DND-41 (cell line): ENCODE measurements at regions not wholly inside any gene's neighbourhood (a gene's known extent, or its start where the extent isn't known, plus 50 kb on each side); places are given as distances from the start of the nearest gene placed in this dataset.

Source experiments
- ATAC-seq: fragments of 200-7000 bp; cut with Tn5 transposase; 3 replicates; pipeline ENCODE4 v1.9.1; 2021; ENCODE audit warnings: low read depth; ENCODE audit not compliant: insufficient read depth
- DNase-seq: peaks from one replicate; pipeline ENCODE4 v3.0.0-alpha.2; 2020
- H2AFZ ChIP-seq: 2 replicates; pipeline ENCODE4 v1.6.0; 2012; ENCODE audit warnings: low read depth, low read length
- H3K27ac ChIP-seq: 2 replicates; pipeline ENCODE4 v1.5.1; 2012; ENCODE audit warnings: low read length, inconsistent platforms
- H3K27me3 ChIP-seq: fragments of 200-600 bp; sonication (generic); 2 replicates; pipeline ENCODE4 v1.6.0; 2012; ENCODE audit warnings: low read length, mild to moderate bottlenecking, inconsistent platforms; ENCODE audit not compliant: insufficient read depth, poor library complexity
- H3K36me3 ChIP-seq: 2 replicates; pipeline ENCODE4 v1.5.1; 2012; ENCODE audit warnings: low read length, inconsistent platforms; ENCODE audit not compliant: insufficient read depth
- H3K4me1 ChIP-seq: 2 replicates; pipeline ENCODE4 v1.5.1; 2012; ENCODE audit warnings: mild to moderate bottlenecking, low read length; ENCODE audit not compliant: insufficient read depth
- H3K4me2 ChIP-seq: 2 replicates; pipeline ENCODE4 v1.6.0; 2012; ENCODE audit warnings: mild to moderate bottlenecking, moderate library complexity, low read length, inconsistent platforms; ENCODE audit not compliant: insufficient read depth
- H3K4me3 ChIP-seq, 2 experiments: fragments of 200-600 bp in 1 of 2; shearing (Covaris generic) in 1 of 2; 2 replicates each; pipeline ENCODE4 v1.5.1; 2012 to 2016; ENCODE audit warnings: inconsistent platforms in 2 of 2, low read length in 2 of 2, mild to moderate bottlenecking in 2 of 2, low read depth in 1 of 2, moderate library complexity in 1 of 2
- H3K79me2 ChIP-seq: 2 replicates; pipeline ENCODE4 v1.6.0; 2012; ENCODE audit warnings: low read length, inconsistent platforms; ENCODE audit not compliant: insufficient read depth
- H3K9ac ChIP-seq: 2 replicates; pipeline ENCODE4 v1.6.0; 2012; ENCODE audit warnings: low read depth, mild to moderate bottlenecking, inconsistent platforms, low read length, moderate library complexity
- H3K9me3 ChIP-seq: 2 replicates; pipeline ENCODE4 v1.5.1; 2012; ENCODE audit warnings: low read length, moderate library complexity, mild to moderate bottlenecking, inconsistent platforms; ENCODE audit not compliant: insufficient read depth, severe bottlenecking
- H4K20me1 ChIP-seq: 2 replicates; pipeline ENCODE4 v1.6.0; 2012; ENCODE audit warnings: low read length; ENCODE audit not compliant: insufficient read depth
- CTCF ChIP-seq: IDR thresholded peaks from 2 replicates; pipeline ENCODE4 v1.5.1; 2012; ENCODE audit warnings: borderline replicate concordance, low read length, moderate library complexity, mild to moderate bottlenecking; ENCODE audit not compliant: poor library complexity, severe bottlenecking; ENCODE audit errors: extremely low read depth
- EZH2 ChIP-seq: IDR thresholded peaks from 3 replicates; pipeline ENCODE4 v1.6.1; 2012; ENCODE audit warnings: borderline replicate concordance, low read depth, mild to moderate bottlenecking, moderate library complexity, low read length, inconsistent platforms; ENCODE audit not compliant: severe bottlenecking

- no peak for DNase-seq
- no peak overlapping the region for H3K4me3 ChIP-seq
- no peaks in the 10 kb centered on the region for H3K9me3 ChIP-seq
- no peaks in the 10 kb centered on the region for H3K27me3 ChIP-seq
- H3K4me2 ChIP-seq, result no peak overlapping the region
- no peaks in the 10 kb centered on the region for H3K79me2 ChIP-seq
- H4K20me1 ChIP-seq, result 0 out of 2 replicates have a peak, but pooled peaks cover 3% of the 10 kb centered on the region
- no peak overlapping the region for H2AFZ ChIP-seq
- no peak overlapping the region for H3K9ac ChIP-seq
- no peak for ATAC-seq
- H3K4me1 ChIP-seq, result no peaks in the 10 kb centered on the region
- H3K36me3 ChIP-seq, result no peaks in the 10 kb centered on the region
- no peak overlapping the region for H3K27ac ChIP-seq
- no peak for TF ChIP-seq CTCF
- no peak for TF ChIP-seq EZH2
These were observed 231.0 kb upstream of the MVB12B start for GRCh38 chr9:126095546-126096190.

- no peaks in the 10 kb centered on the region for H4K20me1 ChIP-seq
- no peak for ATAC-seq
- TF ChIP-seq CTCF (no peak), EZH2 (no peak)
- H3K27ac ChIP-seq, result no peak overlapping the region
- H3K36me3 ChIP-seq, result no peaks in the 10 kb centered on the region
- H3K9me3 ChIP-seq, result no peaks in the 10 kb centered on the region
- no peak overlapping the region for H2AFZ ChIP-seq
- no peak for DNase-seq
- H3K9ac ChIP-seq, result no peak overlapping the region
- H3K4me3 ChIP-seq, result no peak overlapping the region
- no peaks in the 10 kb centered on the region for H3K27me3 ChIP-seq
- H3K4me2 ChIP-seq, result no peak overlapping the region
- H3K79me2 ChIP-seq, result no peaks in the 10 kb centered on the region
- no peaks in the 10 kb centered on the region for H3K4me1 ChIP-seq
These were observed 230.3 kb upstream of the MVB12B start for GRCh38 chr9:126096340-126096739.

- DNase-seq (no peak), ATAC-seq (no peak)
- Histone ChIP-seq H3K4me2 (no peak overlapping the region), H3K9ac (no peak overlapping the region), H2AFZ (no peak overlapping the region), H3K4me1 (no peaks in the 10 kb centered on the region), H3K27me3 (no peaks in the 10 kb centered on the region), H3K27ac (no peak overlapping the region), H3K36me3 (no peaks in the 10 kb centered on the region), H4K20me1 (no peaks in the 10 kb centered on the region), H3K9me3 (no peaks in the 10 kb centered on the region), H3K79me2 (no peaks in the 10 kb centered on the region), H3K4me3 (no peak overlapping the region)
- TF ChIP-seq EZH2 (no peak), CTCF (no peak)
These were observed 228.9 kb upstream of the MVB12B start for GRCh38 chr9:126097679-126098078.

GRCh38 chr9:126106404-126106803 lies 220.2 kb upstream of the MVB12B start:
- no peak for DNase-seq
- no peak overlapping the region for H3K27ac ChIP-seq
- no peak for TF ChIP-seq CTCF
- TF ChIP-seq EZH2, result no peak
- no peaks in the 10 kb centered on the region for H3K9me3 ChIP-seq
- no peaks in the 10 kb centered on the region; the same call in 1 of the 2 replicates for H4K20me1 ChIP-seq
- H3K4me3 ChIP-seq, result no peak overlapping the region
- no peak for ATAC-seq
- no peaks in the 10 kb centered on the region for H3K4me1 ChIP-seq
- H3K36me3 ChIP-seq, result no peaks in the 10 kb centered on the region
- H2AFZ ChIP-seq, result no peak overlapping the region
- H3K9ac ChIP-seq, result no peak overlapping the region
- H3K27me3 ChIP-seq, result no peaks in the 10 kb centered on the region
- no peaks in the 10 kb centered on the region for H3K79me2 ChIP-seq
- no peak overlapping the region for H3K4me2 ChIP-seq
